ENCODE measurements at regions not wholly inside any gene's neighbourhood (a gene's known extent, or its start where the extent isn't known, plus 50 kb on each side); places are given as distances from the start of the nearest gene placed in this dataset.

DNA sequence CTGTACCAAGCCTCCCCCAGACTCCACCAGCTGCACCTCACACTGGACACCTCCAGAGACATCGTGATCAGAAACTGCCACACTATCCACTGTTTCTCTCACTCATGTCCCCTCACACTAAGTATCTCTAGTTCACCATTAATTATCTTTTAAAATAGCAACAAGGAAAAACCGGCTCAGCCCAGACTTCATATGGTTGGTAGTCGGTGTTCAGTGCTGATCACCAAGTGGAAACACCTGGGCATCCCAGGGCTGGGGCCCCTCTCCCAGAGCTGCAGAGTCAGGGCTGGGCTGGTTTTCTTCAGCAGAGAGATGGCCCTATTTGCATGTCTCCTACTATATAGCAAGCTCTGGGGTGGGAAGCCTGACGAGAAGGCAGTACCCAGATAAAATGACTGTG, 1140.0 kb downstream of the TMEM121 start (continued):
- TF ChIP-seq, protein P1, sequence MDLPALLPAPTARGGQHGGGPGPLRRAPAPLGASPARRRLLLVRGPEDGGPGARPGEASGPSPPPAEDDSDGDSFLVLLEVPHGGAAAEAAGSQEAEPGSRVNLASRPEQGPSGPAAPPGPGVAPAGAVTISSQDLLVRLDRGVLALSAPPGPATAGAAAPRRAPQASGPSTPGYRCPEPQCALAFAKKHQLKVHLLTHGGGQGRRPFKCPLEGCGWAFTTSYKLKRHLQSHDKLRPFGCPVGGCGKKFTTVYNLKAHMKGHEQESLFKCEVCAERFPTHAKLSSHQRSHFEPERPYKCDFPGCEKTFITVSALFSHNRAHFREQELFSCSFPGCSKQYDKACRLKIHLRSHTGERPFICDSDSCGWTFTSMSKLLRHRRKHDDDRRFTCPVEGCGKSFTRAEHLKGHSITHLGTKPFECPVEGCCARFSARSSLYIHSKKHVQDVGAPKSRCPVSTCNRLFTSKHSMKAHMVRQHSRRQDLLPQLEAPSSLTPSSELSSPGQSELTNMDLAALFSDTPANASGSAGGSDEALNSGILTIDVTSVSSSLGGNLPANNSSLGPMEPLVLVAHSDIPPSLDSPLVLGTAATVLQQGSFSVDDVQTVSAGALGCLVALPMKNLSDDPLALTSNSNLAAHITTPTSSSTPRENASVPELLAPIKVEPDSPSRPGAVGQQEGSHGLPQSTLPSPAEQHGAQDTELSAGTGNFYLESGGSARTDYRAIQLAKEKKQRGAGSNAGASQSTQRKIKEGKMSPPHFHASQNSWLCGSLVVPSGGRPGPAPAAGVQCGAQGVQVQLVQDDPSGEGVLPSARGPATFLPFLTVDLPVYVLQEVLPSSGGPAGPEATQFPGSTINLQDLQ (CRISPR knock-in tag; IDR thresholded peaks at IDR 0.05), result no peak
- TF ChIP-seq, protein P2, sequence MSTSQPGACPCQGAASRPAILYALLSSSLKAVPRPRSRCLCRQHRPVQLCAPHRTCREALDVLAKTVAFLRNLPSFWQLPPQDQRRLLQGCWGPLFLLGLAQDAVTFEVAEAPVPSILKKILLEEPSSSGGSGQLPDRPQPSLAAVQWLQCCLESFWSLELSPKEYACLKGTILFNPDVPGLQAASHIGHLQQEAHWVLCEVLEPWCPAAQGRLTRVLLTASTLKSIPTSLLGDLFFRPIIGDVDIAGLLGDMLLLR (CRISPR knock-in tag; IDR thresholded peaks at IDR 0.05), result no peak
- no peak for TF ChIP-seq ZNF275 (CRISPR knock-in tag; IDR thresholded peaks at IDR 0.05; ENCODE audit: borderline replicate concordance)
- no peak for TF ChIP-seq NR2F2 (IDR thresholded peaks at IDR 0.05; ENCODE audit: borderline replicate concordance, low read depth)
- no peak for TF ChIP-seq DNMT1 (CRISPR knock-in tag; IDR thresholded peaks at IDR 0.05)

- no peak overlapping the region for H3K4me2 ChIP-seq (ENCODE audit: low read depth, low read length)
- no peak overlapping the region for H3K9ac ChIP-seq (ENCODE audit: insufficient read depth, low read depth, low read length)
- intact Hi-C loops (cut with micrococcal nuclease; ENCODE audit: unreplicated experiment), result no loop called here
- H3K4me1 ChIP-seq (ENCODE audit: insufficient read depth, low read length), result no peaks in the 10 kb centered on the region
- DNase-seq (ENCODE audit: low spot score) (no peak), FAIRE-seq (no peak), ATAC-seq (no peak)
- H2AFZ ChIP-seq (ENCODE audit: low read length), result no peak overlapping the region
- ChIA-PET POLR2A (no interaction called here), CTCF (ENCODE audit: low intra/inter-chr PET ratio, low total read pairs) (no interaction called here)
- no peak for TF ChIP-seq FUBP1 (CRISPR knock-in tag; IDR thresholded peaks at IDR 0.05; ENCODE audit: borderline replicate concordance)
- TF ChIP-seq HIVEP1 (CRISPR knock-in tag; IDR thresholded peaks at IDR 0.05), result no peak
- no peak for TF ChIP-seq ZNF101 (CRISPR knock-in tag; IDR thresholded peaks at IDR 0.05; ENCODE audit: borderline replicate concordance, low read depth)
- no peak for TF ChIP-seq TOE1 (CRISPR knock-in tag; IDR thresholded peaks at IDR 0.05)
- no peak for TF ChIP-seq U2AF1 (optimal IDR thresholded peaks at IDR 0.05; ENCODE audit: low read depth, low read length)
- TF ChIP-seq ZSCAN20 (CRISPR knock-in tag; IDR thresholded peaks at IDR 0.05; ENCODE audit: borderline replicate concordance), result no peak
- no peak for TF ChIP-seq RNF2 (conservative IDR thresholded peaks at IDR 0.05; ENCODE audit: low read depth)
- TF ChIP-seq SRSF4 (IDR thresholded peaks at IDR 0.05; ENCODE audit: low read depth, low read length, poor library complexity, severe bottlenecking), result no peak
- H3K27me3 ChIP-seq (ENCODE audit: control insufficient read depth in 1 of 2, insufficient read depth in 2 of 2, low read length in 2 of 2), result no peaks in the 10 kb centered on the region
- no peaks in the 10 kb centered on the region for H3K9me3 ChIP-seq (ENCODE audit: low read length)
- WGBS (ENCODE audit: low lambda C conversion rate), result 44% methylated on average over 4 of the region's 4 CpGs
- H4K20me1 ChIP-seq (ENCODE audit: insufficient read depth, low read length), result no peaks in the 10 kb centered on the region
- no peak overlapping the region for H3K27ac ChIP-seq (ENCODE audit: extremely low read length, insufficient read depth, low read length)
- H3K36me3 ChIP-seq (replicated peaks in 1 of 2; ENCODE audit: control insufficient read depth in 1 of 2, insufficient read depth in 2 of 2, low read length in 2 of 2), result no peaks in the 10 kb centered on the region
- no peak overlapping the region for H3K4me3 ChIP-seq (replicated peaks in 1 of 3; ENCODE audit: insufficient read depth in 1 of 3, low read depth in 2 of 3, low read length in 3 of 3)
- in situ Hi-C loops (cut with HindIII; ENCODE audit: extremely low pct_ligation_motif_present, low pct_unique_long_range_greater_than_20kb), result no loop called here
- H3K79me2 ChIP-seq (ENCODE audit: insufficient read depth, low read length), result no peaks in the 10 kb centered on the region
- BruUV-seq (replicated peaks), result no TSS peak
Measured at GRCh38 chr14:106670011-106670410, 1143.6 kb downstream of the TMEM121 start.

All from HepG2 (cell line).